ENCODE measurements at regions not wholly inside any gene's neighbourhood (a gene's known extent, or its start where the extent isn't known, plus 50 kb on each side); places are given as distances from the start of the nearest gene placed in this dataset.

DNA sequence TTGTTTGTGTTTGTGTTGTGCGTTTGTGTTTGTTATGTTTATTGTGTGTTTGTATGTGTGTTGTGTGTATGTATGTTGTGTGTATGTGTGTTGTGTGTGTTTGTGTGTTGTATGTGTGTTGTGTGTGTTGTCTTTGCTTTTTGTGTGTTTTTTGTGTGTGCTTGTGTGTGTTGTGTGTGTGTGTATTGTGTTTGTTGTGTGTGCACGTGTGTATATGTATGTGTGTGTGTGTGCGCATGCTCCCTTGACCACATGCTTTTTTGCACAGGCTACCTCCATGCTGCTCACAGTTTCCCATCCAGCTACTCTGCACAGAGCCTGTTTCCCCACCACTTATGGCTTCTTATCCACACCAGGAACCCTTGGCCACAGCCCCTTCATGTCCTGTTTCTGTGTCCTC, 720.0 kb upstream of the ADAMTS16 start:
- TF ChIP-seq, protein P1, sequence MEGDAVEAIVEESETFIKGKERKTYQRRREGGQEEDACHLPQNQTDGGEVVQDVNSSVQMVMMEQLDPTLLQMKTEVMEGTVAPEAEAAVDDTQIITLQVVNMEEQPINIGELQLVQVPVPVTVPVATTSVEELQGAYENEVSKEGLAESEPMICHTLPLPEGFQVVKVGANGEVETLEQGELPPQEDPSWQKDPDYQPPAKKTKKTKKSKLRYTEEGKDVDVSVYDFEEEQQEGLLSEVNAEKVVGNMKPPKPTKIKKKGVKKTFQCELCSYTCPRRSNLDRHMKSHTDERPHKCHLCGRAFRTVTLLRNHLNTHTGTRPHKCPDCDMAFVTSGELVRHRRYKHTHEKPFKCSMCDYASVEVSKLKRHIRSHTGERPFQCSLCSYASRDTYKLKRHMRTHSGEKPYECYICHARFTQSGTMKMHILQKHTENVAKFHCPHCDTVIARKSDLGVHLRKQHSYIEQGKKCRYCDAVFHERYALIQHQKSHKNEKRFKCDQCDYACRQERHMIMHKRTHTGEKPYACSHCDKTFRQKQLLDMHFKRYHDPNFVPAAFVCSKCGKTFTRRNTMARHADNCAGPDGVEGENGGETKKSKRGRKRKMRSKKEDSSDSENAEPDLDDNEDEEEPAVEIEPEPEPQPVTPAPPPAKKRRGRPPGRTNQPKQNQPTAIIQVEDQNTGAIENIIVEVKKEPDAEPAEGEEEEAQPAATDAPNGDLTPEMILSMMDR (IDR thresholded peaks at IDR 0.05), result no peak
- no peak for TF ChIP-seq EZH2 (IDR thresholded peaks at IDR 0.05; ENCODE audit: borderline replicate concordance, insufficient read depth, low read depth, low read length, poor library complexity, severe bottlenecking)
